GM23248 (cell line): ENCODE measurements at regions not wholly inside any gene's neighbourhood (a gene's known extent, or its start where the extent isn't known, plus 50 kb on each side); places are given as distances from the start of the nearest gene placed in this dataset.

Experiments
- DNase-seq: peaks from one replicate; pipeline ENCODE4 v3.0.0-alpha.2; 2015
- H2AFZ ChIP-seq: fragments of 200-600 bp; sonication (generic); 2 replicates; pipeline ENCODE4 v1.6.1; 2016; ENCODE audit warnings: antibody characterized with exemption
- H3F3A ChIP-seq: fragments of 200-600 bp; sonication (generic); 2 replicates; pipeline ENCODE4 v1.6.1; 2016; ENCODE audit warnings: mild to moderate bottlenecking, antibody characterized with exemption, mixed run types; ENCODE audit not compliant: insufficient read depth
- H3K27ac ChIP-seq: fragments of 200-600 bp; sonication (generic); 2 replicates; pipeline ENCODE4 v1.5.1; 2016; ENCODE audit warnings: mild to moderate bottlenecking
- H3K27me3 ChIP-seq: fragments of 200-600 bp; sonication (generic); replicated peaks from 2 replicates; pipeline ENCODE4 v1.6.1; 2016; ENCODE audit warnings: mild to moderate bottlenecking; ENCODE audit not compliant: insufficient read depth
- H3K36me3 ChIP-seq: fragments of 200-600 bp; sonication (generic); 2 replicates; pipeline ENCODE4 v1.6.1; 2016; ENCODE audit warnings: low read depth, mild to moderate bottlenecking
- H3K4me1 ChIP-seq: fragments of 200-600 bp; sonication (generic); 2 replicates; pipeline ENCODE4 v1.6.1; 2016; ENCODE audit warnings: mild to moderate bottlenecking; ENCODE audit not compliant: insufficient read depth
- H3K4me2 ChIP-seq: fragments of 200-600 bp; sonication (generic); one replicate; pipeline ENCODE4 v1.6.1; 2016; ENCODE audit warnings: mild to moderate bottlenecking; ENCODE audit not compliant: unreplicated experiment
- H3K4me3 ChIP-seq: fragments of 200-600 bp; sonication (generic); 2 replicates; pipeline ENCODE4 v1.5.1; 2016; ENCODE audit warnings: mild to moderate bottlenecking
- H3K79me2 ChIP-seq: fragments of 200-600 bp; sonication (generic); 2 replicates; pipeline ENCODE4 v1.6.1; 2016; ENCODE audit warnings: mild to moderate bottlenecking; ENCODE audit not compliant: insufficient read depth
- H3K9ac ChIP-seq: fragments of 200-600 bp; sonication (generic); 2 replicates; pipeline ENCODE4 v1.6.1; 2016; ENCODE audit warnings: mild to moderate bottlenecking
- H3K9me2 ChIP-seq: fragments of 200-600 bp; sonication (generic); 2 replicates; pipeline ENCODE4 v1.6.1; 2016; ENCODE audit warnings: mixed run types, mild to moderate bottlenecking, moderate library complexity; ENCODE audit not compliant: insufficient read depth
- H3K9me3 ChIP-seq: fragments of 200-600 bp; sonication (generic); one replicate; pipeline ENCODE4 v1.6.1; 2017; ENCODE audit warnings: low read depth
- H4K20me1 ChIP-seq: fragments of 200-600 bp; sonication (generic); 2 replicates; pipeline ENCODE4 v1.6.0; 2016; ENCODE audit not compliant: insufficient read depth
- EZH2 ChIP-seq: fragments of 200-600 bp; sonication (generic); IDR thresholded peaks from 2 replicates; pipeline ENCODE4 v1.6.1; 2018; ENCODE audit warnings: antibody characterized with exemption, mild to moderate bottlenecking; ENCODE audit not compliant: insufficient read depth, poor library complexity, severe bottlenecking
- EZH2phosphoT487 ChIP-seq: fragments of 200-600 bp; sonication (generic); IDR thresholded peaks from 2 replicates; pipeline ENCODE4 v1.6.1; 2018; ENCODE audit warnings: antibody characterized with exemption, moderate library complexity, mild to moderate bottlenecking, low read depth; ENCODE audit not compliant: insufficient read depth
- WGBS, 2 experiments: methylation state at CpG; one replicate each; pipeline ENCODE4 v1.1.6; 2015 to 2017; ENCODE audit warnings: low lambda C conversion rate in 2 of 2, low coverage in 1 of 2; ENCODE audit errors: missing lambda C conversion rate in 2 of 2; 5-methylcytosine and 5-hydroxymethylcytosine counted together
- in situ Hi-C: fragments of 300-500 bp; cut with MboI; formaldehyde crosslinking; loops from 2 replicates; pipeline ENCODE4 v1.15.0; 2020

DNA sequence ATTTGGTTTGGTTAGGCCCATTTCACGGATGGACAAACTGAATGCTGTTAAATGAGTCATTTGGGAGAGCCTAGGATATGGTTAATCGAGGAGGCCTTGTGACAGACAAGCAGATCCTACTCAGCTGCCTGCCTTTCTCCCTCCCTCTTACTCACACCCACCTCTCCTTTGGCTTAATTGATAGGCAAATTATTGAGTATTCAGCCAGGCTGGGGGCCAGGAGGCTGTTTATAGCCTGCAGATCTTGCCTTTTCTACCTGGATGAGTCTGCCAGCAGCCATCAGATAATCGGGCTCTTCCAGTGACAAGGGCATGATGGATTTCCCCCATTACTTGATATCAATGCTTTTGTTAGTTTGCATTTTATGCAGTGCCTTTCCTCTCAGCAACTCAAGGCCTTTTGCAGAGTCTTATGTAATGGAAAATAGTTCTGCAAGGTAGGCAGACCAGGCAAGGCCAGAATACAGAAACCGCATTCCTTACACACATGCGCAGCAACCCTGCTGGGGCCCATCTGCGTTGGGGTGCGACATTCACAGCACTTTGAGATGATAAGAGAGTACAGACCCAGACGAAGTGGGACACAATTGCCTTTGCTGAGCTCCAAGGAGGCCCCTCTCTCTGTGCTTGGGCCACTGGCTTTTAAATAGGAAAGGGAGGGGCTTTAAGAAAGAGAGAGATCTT is 96.2 kb upstream of the ATP6AP2 start:
- 34 to 35% methylated on average over 8 of the region's 8 CpGs for WGBS, 2 experiments

DNA sequence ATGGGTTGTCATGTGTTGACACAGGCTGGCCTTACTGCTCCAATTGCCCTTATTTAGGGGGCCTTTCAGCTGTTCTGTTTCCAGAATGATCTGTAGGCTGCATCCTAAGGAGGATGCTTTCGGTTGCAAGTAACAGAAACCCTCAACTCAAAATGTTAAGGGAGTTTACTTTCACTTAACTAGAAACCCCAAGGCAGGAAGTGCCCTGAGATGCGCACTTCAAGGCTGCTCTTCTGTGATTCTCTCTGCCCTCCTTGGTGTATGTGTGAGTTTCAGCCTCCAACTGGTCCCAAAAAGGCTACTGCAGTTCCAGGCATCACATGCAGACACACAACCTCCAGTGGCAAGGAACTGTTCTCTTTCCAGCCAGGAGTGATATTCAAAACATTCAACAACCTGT is 97.3 kb upstream of the ATP6AP2 start:
- Histone ChIP-seq H3F3A (no peaks in the 10 kb centered on the region), H3K4me1 (no peaks in the 10 kb centered on the region), H4K20me1 (no peaks in the 10 kb centered on the region), H3K4me3 (no peak overlapping the region), H2AFZ (no peak overlapping the region), H3K4me2 (no peak overlapping the region), H3K27ac (no peak overlapping the region), H3K27me3 (no peaks in the 10 kb centered on the region), H3K9ac (no peak overlapping the region), H3K79me2 (no peaks in the 10 kb centered on the region), H3K36me3 (no peaks in the 10 kb centered on the region), H3K9me3 (no peaks in the 10 kb centered on the region), H3K9me2 (no peaks in the 10 kb centered on the region)
- TF ChIP-seq EZH2phosphoT487 (no peak), EZH2 (no peak)
- WGBS, 2 experiments: 38 to 80% methylated on average over 2 of the region's 2 CpGs
- DNase-seq: no peak
- in situ Hi-C loops: no loop called here

More for the DNA sequence above, 96.2 kb upstream of the ATP6AP2 start:
- Histone ChIP-seq H3K4me2 (no peak overlapping the region), H3K9ac (no peak overlapping the region), H3K4me1 (no peaks in the 10 kb centered on the region), H3K79me2 (no peaks in the 10 kb centered on the region), H3K27ac (no peak overlapping the region), H3F3A (no peaks in the 10 kb centered on the region), H3K4me3 (no peak overlapping the region), H3K9me3 (no peaks in the 10 kb centered on the region), H3K27me3 (no peaks in the 10 kb centered on the region), H2AFZ (no peak overlapping the region), H4K20me1 (no peaks in the 10 kb centered on the region), H3K9me2 (no peaks in the 10 kb centered on the region), H3K36me3 (no peaks in the 10 kb centered on the region)
- in situ Hi-C loops: no loop called here
- no peak for TF ChIP-seq EZH2
- TF ChIP-seq EZH2phosphoT487: no peak
- DNase-seq: no peak

DNA sequence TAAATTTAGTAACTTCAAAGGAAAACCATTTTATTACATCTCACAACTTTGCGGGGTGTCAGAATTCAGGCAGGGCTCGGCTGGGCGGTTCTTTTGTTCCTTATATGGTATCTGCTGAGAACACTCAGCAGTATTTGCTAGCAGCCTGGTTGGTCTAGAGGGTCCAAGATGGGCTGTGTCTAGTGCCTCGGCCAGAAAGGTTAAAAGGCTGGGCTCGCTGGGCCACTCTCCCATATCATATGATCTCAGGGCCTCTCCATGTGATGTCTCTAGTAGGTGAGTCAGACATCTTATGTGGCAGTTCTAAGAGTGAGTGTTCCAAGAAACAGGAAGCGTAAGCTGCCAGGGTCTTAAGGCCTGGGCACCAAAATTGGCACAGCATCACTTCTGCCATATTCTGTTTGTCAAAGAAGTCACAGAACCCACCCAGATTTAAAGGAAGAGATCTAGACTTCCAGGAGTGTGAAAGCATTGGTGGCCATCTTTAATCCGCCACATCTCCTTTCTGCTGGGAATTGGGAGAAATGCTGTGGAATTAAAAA is 100.9 kb upstream of the ATP6AP2 start:
- DNase-seq: no peak
- no peak for TF ChIP-seq EZH2phosphoT487
- TF ChIP-seq EZH2: no peak
- Histone ChIP-seq H2AFZ (no peak overlapping the region), H3K4me1 (no peaks in the 10 kb centered on the region), H3K9me2 (no peaks in the 10 kb centered on the region), H3K27me3 (no peaks in the 10 kb centered on the region), H3K79me2 (no peaks in the 10 kb centered on the region), H4K20me1 (no peaks in the 10 kb centered on the region), H3K9ac (no peak overlapping the region), H3K36me3 (no peaks in the 10 kb centered on the region), H3K4me3 (no peak overlapping the region), H3K4me2 (no peak overlapping the region), H3K9me3 (no peaks in the 10 kb centered on the region), H3F3A (no peaks in the 10 kb centered on the region), H3K27ac (no peak overlapping the region)
- 60 to 69% methylated on average over 6 to 7 of the region's 7 CpGs for WGBS, 2 experiments
- in situ Hi-C loops: no loop called here

DNA sequence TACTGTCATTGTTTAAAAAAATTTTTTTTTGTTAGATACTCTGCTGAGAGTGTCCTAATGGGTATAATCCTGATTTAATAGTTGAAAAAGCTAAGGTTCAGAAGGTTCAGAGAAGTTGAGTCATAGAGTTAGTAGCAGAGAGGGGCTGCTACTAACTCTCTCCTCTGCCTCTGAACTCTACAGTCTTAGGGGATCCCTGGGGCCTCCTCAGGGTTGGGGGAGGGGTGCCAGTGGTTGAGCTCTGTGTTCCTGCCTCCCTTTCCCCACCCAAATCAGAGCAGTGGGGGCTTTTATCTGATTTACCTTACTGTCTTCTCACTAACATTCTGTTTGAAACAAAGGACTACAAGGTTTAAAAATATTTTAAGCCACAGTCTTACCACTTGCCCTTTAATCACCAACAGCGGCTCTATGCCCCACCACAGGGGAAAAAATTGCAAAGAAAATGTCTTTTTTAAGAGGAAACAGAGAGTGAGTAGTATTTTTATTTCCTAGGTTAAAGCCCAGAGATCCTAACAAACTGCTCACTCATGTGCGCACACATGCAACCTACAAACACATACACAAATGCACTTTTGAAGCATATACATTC is 102.2 kb upstream of the ATP6AP2 start:
- in situ Hi-C loops: no loop called here
- Histone ChIP-seq H3K27ac (no peak overlapping the region), H2AFZ (no peak overlapping the region), H3K4me3 (no peak overlapping the region), H3K79me2 (no peaks in the 10 kb centered on the region), H3K27me3 (no peaks in the 10 kb centered on the region), H3K9me2 (no peaks in the 10 kb centered on the region), H4K20me1 (no peaks in the 10 kb centered on the region), H3F3A (no peaks in the 10 kb centered on the region), H3K9me3 (no peaks in the 10 kb centered on the region), H3K36me3 (no peaks in the 10 kb centered on the region), H3K4me2 (no peak overlapping the region), H3K9ac (no peak overlapping the region), H3K4me1 (no peaks in the 10 kb centered on the region)
- TF ChIP-seq EZH2phosphoT487 (no peak), EZH2 (no peak)
- no peak for DNase-seq
- WGBS, 2 experiments: 63 to 81% methylated on average over 2 of the region's 2 CpGs
